ENCODE measurements at regions not wholly inside any gene's neighbourhood (a gene's known extent, or its start where the extent isn't known, plus 50 kb on each side); places are given as distances from the start of the nearest gene placed in this dataset.

DNA sequence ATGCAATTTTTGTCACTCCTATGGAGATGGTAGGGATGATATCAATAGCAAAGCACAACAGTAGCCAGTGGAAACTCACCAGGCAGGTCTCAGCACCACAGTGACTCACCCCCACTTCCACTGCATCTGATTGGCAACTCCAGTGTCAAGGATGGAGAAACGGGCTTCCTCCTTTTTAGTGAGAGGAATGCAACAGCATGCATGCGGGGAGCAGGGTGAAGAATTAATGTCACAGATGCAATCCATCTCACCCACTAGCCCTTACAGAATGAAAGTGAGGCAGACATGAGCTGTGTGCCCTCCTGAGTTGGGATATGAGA is 467.0 kb upstream of the C16orf82 start:
- TF ChIP-seq, protein P1, sequence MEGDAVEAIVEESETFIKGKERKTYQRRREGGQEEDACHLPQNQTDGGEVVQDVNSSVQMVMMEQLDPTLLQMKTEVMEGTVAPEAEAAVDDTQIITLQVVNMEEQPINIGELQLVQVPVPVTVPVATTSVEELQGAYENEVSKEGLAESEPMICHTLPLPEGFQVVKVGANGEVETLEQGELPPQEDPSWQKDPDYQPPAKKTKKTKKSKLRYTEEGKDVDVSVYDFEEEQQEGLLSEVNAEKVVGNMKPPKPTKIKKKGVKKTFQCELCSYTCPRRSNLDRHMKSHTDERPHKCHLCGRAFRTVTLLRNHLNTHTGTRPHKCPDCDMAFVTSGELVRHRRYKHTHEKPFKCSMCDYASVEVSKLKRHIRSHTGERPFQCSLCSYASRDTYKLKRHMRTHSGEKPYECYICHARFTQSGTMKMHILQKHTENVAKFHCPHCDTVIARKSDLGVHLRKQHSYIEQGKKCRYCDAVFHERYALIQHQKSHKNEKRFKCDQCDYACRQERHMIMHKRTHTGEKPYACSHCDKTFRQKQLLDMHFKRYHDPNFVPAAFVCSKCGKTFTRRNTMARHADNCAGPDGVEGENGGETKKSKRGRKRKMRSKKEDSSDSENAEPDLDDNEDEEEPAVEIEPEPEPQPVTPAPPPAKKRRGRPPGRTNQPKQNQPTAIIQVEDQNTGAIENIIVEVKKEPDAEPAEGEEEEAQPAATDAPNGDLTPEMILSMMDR (IDR thresholded peaks at IDR 0.05; ENCODE audit: borderline replicate concordance, extremely low read depth, low read length, poor library complexity, severe bottlenecking), result no peak
- TF ChIP-seq EZH2 (IDR thresholded peaks at IDR 0.05; ENCODE audit: borderline replicate concordance, low read depth, low read length, severe bottlenecking), result no peak

Data from DND-41 (cell line).